Heart left ventricle (tissue), 13 donors: ENCODE measurements at regions not wholly inside any gene's neighbourhood (a gene's known extent, or its start where the extent isn't known, plus 50 kb on each side); places are given as distances from the start of the nearest gene placed in this dataset.

Experiments
- POLR2A ChIP-seq, 2 donors: fragments of 450-650 bp; IDR thresholded peaks; one replicate each; pipeline ENCODE4 v1.6.1; 2017; ENCODE audit warnings: antibody characterized with exemption in 2 of 2, mild to moderate bottlenecking in 2 of 2, moderate library complexity in 2 of 2
- TF ChIP-seq, protein P1 (sequence below), 12 donors: fragments of 200-600 bp; sonication (generic) in 4 of 12; IDR thresholded peaks; one replicate each; pipeline versions ENCODE4 v1.5.0 to v1.8.0; 2018 to 2022; ENCODE audit warnings: antibody characterized with exemption in 12 of 12, mild to moderate bottlenecking in 5 of 12
- donor health status: ischemic (EF 13 %, LVEDD 7.1; RV severe dilation, severe dysfunction).
- donor health status: DM: no; HTN: yes; CAD: no.
- donor health status: DM: no; HTN: no; CAD: no.
- donor health status: ischemic (EF 25% LVEDD 6.9; RV normal size, moderate dysfunction).
- donor health status: ischemic (EF 25% LVEDD 5.7; RV mildly dilated, moderate dysfunction).
- donor health status: ischemic (EF 35%, LVEDD 5.7; RV mildly dilated, moderate dysfunction).
- donor health status: nonischemic (EF 11% LVEDD 7.7; RV severe dilation, severe dysfunction).
- donor health status: DM: yes; HTN: yes; CAD: no.
- donor health status: PGD.
- donor health status: ischemic (EF 29% LVEDD 5.4; RV normal size, mild dysfunction).
- donor health status: nonischemic (EF 23%, LVEDD 6.1; RV moderate dilation, normal function).

GRCh38 chr4:11230866-11231265 is 197.8 kb downstream of the HS3ST1 start:
- TF ChIP-seq, protein P1, sequence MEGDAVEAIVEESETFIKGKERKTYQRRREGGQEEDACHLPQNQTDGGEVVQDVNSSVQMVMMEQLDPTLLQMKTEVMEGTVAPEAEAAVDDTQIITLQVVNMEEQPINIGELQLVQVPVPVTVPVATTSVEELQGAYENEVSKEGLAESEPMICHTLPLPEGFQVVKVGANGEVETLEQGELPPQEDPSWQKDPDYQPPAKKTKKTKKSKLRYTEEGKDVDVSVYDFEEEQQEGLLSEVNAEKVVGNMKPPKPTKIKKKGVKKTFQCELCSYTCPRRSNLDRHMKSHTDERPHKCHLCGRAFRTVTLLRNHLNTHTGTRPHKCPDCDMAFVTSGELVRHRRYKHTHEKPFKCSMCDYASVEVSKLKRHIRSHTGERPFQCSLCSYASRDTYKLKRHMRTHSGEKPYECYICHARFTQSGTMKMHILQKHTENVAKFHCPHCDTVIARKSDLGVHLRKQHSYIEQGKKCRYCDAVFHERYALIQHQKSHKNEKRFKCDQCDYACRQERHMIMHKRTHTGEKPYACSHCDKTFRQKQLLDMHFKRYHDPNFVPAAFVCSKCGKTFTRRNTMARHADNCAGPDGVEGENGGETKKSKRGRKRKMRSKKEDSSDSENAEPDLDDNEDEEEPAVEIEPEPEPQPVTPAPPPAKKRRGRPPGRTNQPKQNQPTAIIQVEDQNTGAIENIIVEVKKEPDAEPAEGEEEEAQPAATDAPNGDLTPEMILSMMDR (IDR thresholded peaks at IDR 0.05) = no peak
- no peak for TF ChIP-seq POLR2A (IDR thresholded peaks at IDR 0.05)
